HS-27A (cell line): ENCODE measurements at regions not wholly inside any gene's neighbourhood (a gene's known extent, or its start where the extent isn't known, plus 50 kb on each side); places are given as distances from the start of the nearest gene placed in this dataset.
"Not testable (repeated sequence)": the region's sequence is repeated elsewhere in the genome, so short reads cannot be mapped to it uniquely, and the experiment has no call there.

ENCODE experiments used
- DNase-seq: peaks from one replicate; pipeline ENCODE4 v3.0.0-alpha.2; 2012; ENCODE audit warnings: low read depth, missing footprints

- DNase-seq: no peak
These were observed 61.1 kb upstream of the SEM1 start for GRCh38 chr7:96770758-96771157.

- DNase-seq: no peak
These were observed 62.6 kb upstream of the SEM1 start for GRCh38 chr7:96772139-96772694.

DNA sequence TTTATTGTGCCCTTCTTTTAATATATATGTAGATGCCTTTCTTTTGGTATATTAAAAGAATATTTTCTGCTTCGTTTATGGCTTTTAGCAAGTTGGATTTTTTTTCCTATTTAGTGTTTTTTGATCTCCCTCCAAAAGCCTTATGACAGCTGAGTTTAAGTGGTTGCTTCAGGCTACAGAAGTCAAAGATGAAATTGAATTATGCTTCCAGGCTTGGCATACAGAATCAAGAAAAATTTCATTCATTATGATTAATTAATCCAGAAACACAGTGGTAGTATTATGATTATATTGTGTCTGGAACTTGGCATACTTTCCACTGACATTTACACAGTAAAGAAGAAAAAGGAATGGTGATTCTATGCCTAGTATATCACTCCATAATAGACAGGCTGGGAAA is 63.8 kb upstream of the SEM1 start:
- no peak for DNase-seq

GRCh38 chr7:96774358-96774757 is 64.7 kb upstream of the SEM1 start:
- DNase-seq: no peak

GRCh38 chr7:96775046-96775445 is 65.4 kb upstream of the SEM1 start:
- no peak for DNase-seq

GRCh38 chr7:96778263-96778662 is 68.6 kb upstream of the SEM1 start:
- no peak for DNase-seq

DNA sequence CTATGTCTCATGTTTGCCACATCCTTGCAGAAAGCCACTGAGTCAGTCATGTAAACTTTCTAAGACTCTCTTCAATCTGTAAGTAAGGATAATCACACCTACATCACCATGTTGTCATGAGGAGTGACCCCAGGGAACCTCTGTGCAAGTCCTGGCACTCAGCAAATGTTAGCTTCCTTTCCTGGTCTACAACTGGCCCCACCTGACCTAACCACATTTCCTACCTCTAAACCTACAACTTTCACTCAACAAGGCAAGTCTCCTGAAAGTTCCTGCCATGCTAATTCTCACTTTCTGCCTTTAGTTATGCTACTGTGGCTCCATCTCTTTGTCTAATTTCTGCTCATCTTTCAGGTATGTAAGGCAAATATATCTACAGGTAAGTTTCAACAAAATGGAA is 72.3 kb upstream of the SEM1 start:
- no peak for DNase-seq

GRCh38 chr7:96782686-96783298 is 73.1 kb upstream of the SEM1 start:
- DNase-seq: not testable (repeated sequence)

GRCh38 chr7:96784597-96784996 is 75.0 kb upstream of the SEM1 start:
- DNase-seq: no peak

- DNase-seq: no peak
These were observed 76.8 kb upstream of the SEM1 start for GRCh38 chr7:96786261-96786997.

DNA sequence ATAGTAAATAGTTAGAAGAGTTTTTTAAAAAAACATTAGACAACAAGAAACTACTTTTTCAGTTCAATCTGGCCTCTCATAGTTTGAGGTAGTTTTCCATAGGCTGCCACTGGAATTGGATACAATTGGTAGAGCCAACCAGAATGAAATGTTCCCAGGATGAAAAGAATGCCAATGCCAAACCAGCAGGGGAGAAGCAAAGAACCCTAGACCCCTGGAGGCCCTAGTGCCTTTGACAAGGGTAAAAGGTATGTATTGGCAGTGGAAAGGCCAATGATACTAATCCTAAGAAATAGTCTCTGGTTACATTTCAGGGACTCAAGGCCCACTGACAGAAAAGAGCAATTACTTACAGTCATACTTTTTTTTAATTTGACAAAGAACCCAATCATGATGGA is 77.4 kb upstream of the SEM1 start:
- DNase-seq: no peak

GRCh38 chr7:96789914-96790313 is 80.3 kb upstream of the SEM1 start:
- no peak for DNase-seq

DNA sequence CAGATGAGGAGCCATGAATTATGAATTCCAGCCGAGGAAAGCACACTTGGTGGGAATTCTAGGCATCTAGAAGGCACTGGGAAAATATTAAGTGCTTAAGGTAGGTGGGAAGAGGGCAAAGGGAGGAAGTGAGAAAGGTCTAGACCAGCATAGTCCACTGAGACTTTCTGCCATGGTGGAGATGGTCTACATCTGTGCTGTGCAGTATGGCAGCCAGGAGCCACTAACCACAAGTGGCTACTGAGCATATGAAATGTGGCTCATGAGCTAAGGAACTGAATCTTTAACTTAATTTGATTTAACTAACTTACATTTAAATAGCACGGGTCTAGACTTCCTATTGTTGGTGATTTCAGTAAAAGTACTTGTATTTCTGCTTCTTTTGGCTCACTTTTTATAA is 82.5 kb upstream of the SEM1 start:
- no peak for DNase-seq

- no peak for DNase-seq
These were observed 84.4 kb upstream of the SEM1 start for GRCh38 chr7:96794063-96794462.

DNA sequence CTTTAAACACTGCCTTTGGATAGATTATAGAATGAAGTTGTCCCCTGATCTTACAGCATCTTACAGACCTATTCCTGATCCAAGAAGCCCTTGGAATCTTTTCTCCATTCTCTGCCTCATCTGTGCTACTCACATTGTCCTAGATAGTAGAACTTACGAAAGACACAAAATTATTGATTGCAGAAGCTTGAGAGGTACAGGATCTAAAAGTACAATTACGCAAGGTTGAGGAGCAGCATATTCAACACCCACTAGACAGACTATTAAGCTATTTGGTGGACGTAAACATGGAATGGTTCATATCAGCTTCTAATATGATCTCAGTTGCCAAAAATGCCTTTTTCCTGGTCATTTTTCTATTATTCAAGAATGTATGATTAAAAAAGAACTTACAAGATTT is 90.5 kb upstream of the SEM1 start:
- DNase-seq: no peak

DNA sequence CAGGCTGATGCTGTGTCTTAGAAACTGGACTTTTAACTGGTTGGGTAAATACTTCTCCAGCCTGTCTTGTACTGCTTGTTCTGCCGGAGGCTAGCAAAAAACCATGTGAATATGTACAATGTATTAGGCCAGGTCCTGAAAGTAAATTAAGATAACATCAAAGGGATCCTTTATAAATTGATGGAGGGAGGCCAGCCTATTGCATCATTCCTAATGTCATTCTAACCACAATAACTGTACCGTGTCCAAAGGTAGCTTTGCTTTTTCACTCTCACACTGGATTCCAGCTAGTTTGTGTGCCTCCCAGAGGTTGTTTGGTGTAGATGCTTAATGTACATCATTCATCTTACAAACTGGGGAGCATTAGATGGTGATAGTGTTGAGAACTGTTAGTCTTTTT is 91.2 kb upstream of the SEM1 start:
- DNase-seq: no peak

GRCh38 chr7:96819111-96819700 is 109.6 kb upstream of the SEM1 start:
- DNase-seq: no peak

DNA sequence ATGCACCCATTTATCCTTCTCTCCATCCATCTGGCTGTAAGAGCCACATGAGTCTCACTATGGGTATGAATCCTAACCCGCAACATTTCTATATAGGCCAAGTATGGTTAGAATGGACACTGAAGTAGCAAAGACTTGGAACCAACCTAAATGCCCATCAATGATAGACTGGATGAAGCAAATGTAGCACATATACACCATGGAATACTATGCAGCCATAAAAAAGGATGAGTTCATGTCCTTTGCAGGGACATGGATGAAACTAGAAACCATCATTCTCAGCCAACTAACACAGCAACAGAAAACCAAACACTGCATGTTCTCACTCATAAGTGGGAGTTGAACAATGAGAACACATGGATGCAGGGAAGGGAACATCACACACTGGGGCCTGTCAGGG is 111.5 kb upstream of the SEM1 start:
- not testable (repeated sequence) for DNase-seq

GRCh38 chr7:96822824-96823223 is 113.2 kb upstream of the SEM1 start:
- DNase-seq: no peak

DNA sequence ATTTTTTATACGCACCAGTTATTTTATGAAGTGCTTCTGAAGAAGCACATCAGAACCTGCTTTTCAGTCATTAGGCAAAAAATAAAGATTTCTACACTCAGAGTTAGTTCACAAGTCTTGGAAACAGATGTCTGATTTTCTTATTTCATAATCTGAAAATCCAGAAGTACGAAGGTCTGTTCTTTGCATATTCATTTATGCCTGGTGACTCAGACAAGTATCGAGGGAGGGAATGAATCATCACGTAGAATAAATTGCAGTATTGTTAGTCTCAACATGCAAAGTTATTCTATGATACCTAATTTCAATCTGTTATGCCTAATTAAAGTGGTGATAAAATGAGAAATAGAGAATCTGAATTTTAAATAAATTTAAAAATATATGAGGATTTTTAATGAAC is 113.6 kb upstream of the SEM1 start:
- DNase-seq: no peak

DNA sequence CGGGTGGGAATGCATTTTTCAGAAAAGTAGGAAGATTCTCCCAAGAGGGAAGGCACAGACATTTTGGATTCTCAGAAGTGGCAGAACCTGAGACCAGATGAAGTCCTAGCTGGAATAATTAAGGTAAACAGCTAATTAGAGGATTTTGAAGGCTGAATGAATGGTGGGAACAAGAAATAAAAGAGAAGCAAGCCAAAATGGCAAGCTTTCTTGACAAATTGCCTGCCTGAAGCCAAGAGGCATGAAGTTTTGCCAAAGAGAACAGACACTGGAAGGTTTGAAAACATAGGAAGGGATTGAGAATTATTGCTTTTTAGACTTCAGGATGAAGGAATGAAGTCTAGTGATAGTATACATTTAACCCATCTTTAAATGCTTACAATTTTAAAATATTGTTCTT is 115.0 kb upstream of the SEM1 start:
- DNase-seq: no peak

- DNase-seq: no peak
These were observed 115.6 kb upstream of the SEM1 start for GRCh38 chr7:96825285-96825684.

- no peak for DNase-seq
These were observed 116.4 kb upstream of the SEM1 start for GRCh38 chr7:96826089-96826488.
